ENCODE measurements at regions not wholly inside any gene's neighbourhood (a gene's known extent, or its start where the extent isn't known, plus 50 kb on each side); places are given as distances from the start of the nearest gene placed in this dataset.

- Histone ChIP-seq H3K36me3 (ENCODE audit: control insufficient read depth, insufficient read depth, low read length) (no peaks in the 10 kb centered on the region; the same call in 1 of the 2 replicates), H3K4me1 (ENCODE audit: control insufficient read depth, insufficient read depth, low read length) (no peaks in the 10 kb centered on the region), H3K4me3 (ENCODE audit: low read depth in 2 of 2, low read length in 2 of 2) (no peak overlapping the region), H3K9me3 (ENCODE audit: control insufficient read depth, insufficient read depth, low read depth, low read length) (no peaks in the 10 kb centered on the region), H3K27ac (ENCODE audit: low read length) (no peak overlapping the region), H3K27me3 (ENCODE audit: control insufficient read depth, insufficient read depth, low read length) (no peaks in the 10 kb centered on the region)
- ChIA-PET CTCF (no interaction called here), POLR2A (no interaction called here)
- in situ Hi-C loops (cut with HindIII; ENCODE audit: low pct_unique_long_range_greater_than_20kb, low sequenced_read_pairs) (no loop called here), intact Hi-C loops (cut with micrococcal nuclease; ENCODE audit: unreplicated experiment) (no loop called here)
- TF ChIP-seq SIN3A (IDR thresholded peaks at IDR 0.05; ENCODE audit: borderline replicate concordance, insufficient read depth, low read depth, low read length) (no peak), POLR2AphosphoS5 (IDR thresholded peaks at IDR 0.05; ENCODE audit: low read depth, low read length) (no peak), CTCF (IDR thresholded peaks at IDR 0.05) (no peak)
- TF ChIP-seq, protein P1, sequence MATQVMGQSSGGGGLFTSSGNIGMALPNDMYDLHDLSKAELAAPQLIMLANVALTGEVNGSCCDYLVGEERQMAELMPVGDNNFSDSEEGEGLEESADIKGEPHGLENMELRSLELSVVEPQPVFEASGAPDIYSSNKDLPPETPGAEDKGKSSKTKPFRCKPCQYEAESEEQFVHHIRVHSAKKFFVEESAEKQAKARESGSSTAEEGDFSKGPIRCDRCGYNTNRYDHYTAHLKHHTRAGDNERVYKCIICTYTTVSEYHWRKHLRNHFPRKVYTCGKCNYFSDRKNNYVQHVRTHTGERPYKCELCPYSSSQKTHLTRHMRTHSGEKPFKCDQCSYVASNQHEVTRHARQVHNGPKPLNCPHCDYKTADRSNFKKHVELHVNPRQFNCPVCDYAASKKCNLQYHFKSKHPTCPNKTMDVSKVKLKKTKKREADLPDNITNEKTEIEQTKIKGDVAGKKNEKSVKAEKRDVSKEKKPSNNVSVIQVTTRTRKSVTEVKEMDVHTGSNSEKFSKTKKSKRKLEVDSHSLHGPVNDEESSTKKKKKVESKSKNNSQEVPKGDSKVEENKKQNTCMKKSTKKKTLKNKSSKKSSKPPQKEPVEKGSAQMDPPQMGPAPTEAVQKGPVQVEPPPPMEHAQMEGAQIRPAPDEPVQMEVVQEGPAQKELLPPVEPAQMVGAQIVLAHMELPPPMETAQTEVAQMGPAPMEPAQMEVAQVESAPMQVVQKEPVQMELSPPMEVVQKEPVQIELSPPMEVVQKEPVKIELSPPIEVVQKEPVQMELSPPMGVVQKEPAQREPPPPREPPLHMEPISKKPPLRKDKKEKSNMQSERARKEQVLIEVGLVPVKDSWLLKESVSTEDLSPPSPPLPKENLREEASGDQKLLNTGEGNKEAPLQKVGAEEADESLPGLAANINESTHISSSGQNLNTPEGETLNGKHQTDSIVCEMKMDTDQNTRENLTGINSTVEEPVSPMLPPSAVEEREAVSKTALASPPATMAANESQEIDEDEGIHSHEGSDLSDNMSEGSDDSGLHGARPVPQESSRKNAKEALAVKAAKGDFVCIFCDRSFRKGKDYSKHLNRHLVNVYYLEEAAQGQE (IDR thresholded peaks at IDR 0.05; ENCODE audit: insufficient read depth in 1 of 2, low read depth in 2 of 2, low read length in 1 of 2), result no peak
- BruUV-seq (replicated peaks), result no TSS peak
- ATAC-seq, result no peak
- no peak for DNase-seq (ENCODE audit: low read depth, low spot score)
Measured at GRCh38 chr3:153614140-153614539, 452.1 kb downstream of the RAP2B start.

DNA sequence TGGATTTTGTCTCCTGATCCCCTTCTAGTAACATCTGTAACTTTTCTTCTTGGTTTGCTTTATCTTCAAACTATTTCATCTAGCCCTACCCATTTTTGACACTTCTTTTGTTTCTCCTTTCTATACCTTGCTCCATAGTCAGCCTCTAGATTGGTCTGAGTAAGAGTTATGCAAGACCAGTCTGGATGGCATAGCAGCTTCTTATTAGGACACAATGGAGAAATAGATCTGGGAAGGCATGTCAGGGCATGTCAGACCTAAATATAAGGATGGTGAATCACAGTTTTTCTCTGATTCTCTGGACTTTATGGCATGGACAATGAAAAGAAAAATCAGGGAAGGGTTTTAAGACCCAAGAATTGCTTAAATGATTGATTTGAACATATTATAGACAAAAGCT, 452.5 kb downstream of the RAP2B start:
- no peaks in the 10 kb centered on the region for H3K27me3 ChIP-seq (ENCODE audit: control insufficient read depth, insufficient read depth, low read length)
- in situ Hi-C loops (cut with HindIII; ENCODE audit: low pct_unique_long_range_greater_than_20kb, low sequenced_read_pairs), result no loop called here
- POLR2A ChIA-PET, result no interaction called here
- intact Hi-C loops (cut with micrococcal nuclease; ENCODE audit: unreplicated experiment), result no loop called here
- no TSS peak for BruUV-seq (replicated peaks)
- H3K27ac ChIP-seq (ENCODE audit: low read length), result no peak overlapping the region
- ATAC-seq, result no peak
- no peak overlapping the region for H3K4me3 ChIP-seq (ENCODE audit: low read depth in 2 of 2, low read length in 2 of 2)
- no peaks in the 10 kb centered on the region for H3K4me1 ChIP-seq (ENCODE audit: control insufficient read depth, insufficient read depth, low read length)
- DNase-seq (ENCODE audit: low read depth, low spot score), result no peak
- TF ChIP-seq SIN3A (IDR thresholded peaks at IDR 0.05; ENCODE audit: borderline replicate concordance, insufficient read depth, low read depth, low read length) (no peak), TCF7L2 (IDR thresholded peaks at IDR 0.05; ENCODE audit: low read depth, low read length) (no peak), POLR2AphosphoS5 (IDR thresholded peaks at IDR 0.05; ENCODE audit: low read depth, low read length) (no peak), CTCF (IDR thresholded peaks at IDR 0.05) (no peak)
- TF ChIP-seq, protein P1 (IDR thresholded peaks at IDR 0.05; ENCODE audit: insufficient read depth in 1 of 2, low read depth in 2 of 2, low read length in 1 of 2), result no peak
- CTCF ChIA-PET, result no interaction called here
- H3K9me3 ChIP-seq (ENCODE audit: control insufficient read depth, insufficient read depth, low read depth, low read length), result no peaks in the 10 kb centered on the region
- H3K36me3 ChIP-seq (ENCODE audit: control insufficient read depth, insufficient read depth, low read length), result no peaks in the 10 kb centered on the region; the same call in 1 of the 2 replicates

All from Panc1 (cell line).